ENCODE measurements at regions not wholly inside any gene's neighbourhood (a gene's known extent, or its start where the extent isn't known, plus 50 kb on each side); places are given as distances from the start of the nearest gene placed in this dataset.

- TF ChIP-seq, protein P1, sequence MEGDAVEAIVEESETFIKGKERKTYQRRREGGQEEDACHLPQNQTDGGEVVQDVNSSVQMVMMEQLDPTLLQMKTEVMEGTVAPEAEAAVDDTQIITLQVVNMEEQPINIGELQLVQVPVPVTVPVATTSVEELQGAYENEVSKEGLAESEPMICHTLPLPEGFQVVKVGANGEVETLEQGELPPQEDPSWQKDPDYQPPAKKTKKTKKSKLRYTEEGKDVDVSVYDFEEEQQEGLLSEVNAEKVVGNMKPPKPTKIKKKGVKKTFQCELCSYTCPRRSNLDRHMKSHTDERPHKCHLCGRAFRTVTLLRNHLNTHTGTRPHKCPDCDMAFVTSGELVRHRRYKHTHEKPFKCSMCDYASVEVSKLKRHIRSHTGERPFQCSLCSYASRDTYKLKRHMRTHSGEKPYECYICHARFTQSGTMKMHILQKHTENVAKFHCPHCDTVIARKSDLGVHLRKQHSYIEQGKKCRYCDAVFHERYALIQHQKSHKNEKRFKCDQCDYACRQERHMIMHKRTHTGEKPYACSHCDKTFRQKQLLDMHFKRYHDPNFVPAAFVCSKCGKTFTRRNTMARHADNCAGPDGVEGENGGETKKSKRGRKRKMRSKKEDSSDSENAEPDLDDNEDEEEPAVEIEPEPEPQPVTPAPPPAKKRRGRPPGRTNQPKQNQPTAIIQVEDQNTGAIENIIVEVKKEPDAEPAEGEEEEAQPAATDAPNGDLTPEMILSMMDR (IDR thresholded peaks at IDR 0.05; ENCODE audit: low read depth, low read length) = no peak
- TF ChIP-seq POLR2A (IDR thresholded peaks at IDR 0.05; ENCODE audit: extremely low read depth, insufficient read length) (no peak), MAX (IDR thresholded peaks at IDR 0.05; ENCODE audit: low read depth, low read length) (no peak), MYC (IDR thresholded peaks at IDR 0.05; ENCODE audit: low read depth, low read length) (no peak)
Measured at GRCh38 chr6:49145280-49145679, 317.8 kb downstream of the MMUT start.

Data from NB4 (cell line).